ENCODE measurements at regions not wholly inside any gene's neighbourhood (a gene's known extent, or its start where the extent isn't known, plus 50 kb on each side); places are given as distances from the start of the nearest gene placed in this dataset.

- Histone ChIP-seq H3K4ac (ENCODE audit: low read depth, low read length) (peak overlapping the region; percentile 13; the same call in 1 of the 2 replicates), H3K79me1 (ENCODE audit: low read depth in 1 of 2, low read length in 2 of 2) (no peaks in the 10 kb centered on the region), H3K4me1 (ENCODE audit: control insufficient read depth, insufficient read depth, low read length) (peaks cover 14% of the 10 kb centered on the region), H4K91ac (ENCODE audit: insufficient read depth, low read depth, low read length) (no peak overlapping the region), H2BK5ac (ENCODE audit: low read depth, low read length, poor library complexity, severe bottlenecking) (peak overlapping the region; percentile 63), H4K5ac (ENCODE audit: low read depth, low read length) (peak overlapping the region; percentile 41; the same call in 1 of the 2 replicates), H3K4me2 (ENCODE audit: low read depth, low read length) (peak overlapping the region; percentile 22; the same call in 1 of the 2 replicates), H3K27me3 (ENCODE audit: control insufficient read depth, insufficient read depth, low read length) (no peaks in the 10 kb centered on the region), H2BK15ac (ENCODE audit: low read depth, low read length) (no peak overlapping the region), H2AK9ac (replicated peaks; ENCODE audit: low read depth, low read length, poor library complexity) (no peak overlapping the region), H3K36me3 (ENCODE audit: control insufficient read depth, insufficient read depth, low read length) (no peaks in the 10 kb centered on the region), H4K8ac (ENCODE audit: low read depth in 2 of 2, low read length in 2 of 2) (peak overlapping the region in 1 of 2 experiments; percentile 33; a peak in 1 of 4 replicates), H2AFZ (replicated peaks; ENCODE audit: low read length, poor library complexity) (no peak overlapping the region), H3K9me1 (ENCODE audit: insufficient read depth, low read length) (no peaks in the 10 kb centered on the region), H2BK120ac (ENCODE audit: low read depth, low read length) (peak overlapping the region; percentile 4; the same call in 1 of the 2 replicates), H3K56ac (ENCODE audit: extremely low read depth, insufficient read depth, low read length) (no peak overlapping the region), H3K14ac (replicated peaks; ENCODE audit: low read depth, low read length) (no peak overlapping the region), H4K20me1 (ENCODE audit: insufficient read depth, low read length) (no peaks in the 10 kb centered on the region), H2AK5ac (ENCODE audit: low read depth, low read length) (no peak overlapping the region), H3K23ac (ENCODE audit: low read depth, low read length) (no peak overlapping the region), H3K18ac (ENCODE audit: low read depth, low read length) (peak overlapping the region; percentile 62; the same call in 1 of the 2 replicates), H3K9me3 (ENCODE audit: control insufficient read depth, insufficient read depth, low read length) (no peaks in the 10 kb centered on the region), H3K27ac (ENCODE audit: insufficient read depth, low read length) (no peak overlapping the region; the same call in 1 of the 2 replicates), H3K4me3 (ENCODE audit: insufficient read depth, low read depth, low read length) (no peak overlapping the region), H2BK20ac (ENCODE audit: low read depth, low read length) (peak overlapping the region; percentile 6; the same call in 1 of the 2 replicates), H3K9ac (ENCODE audit: low read depth, low read length) (no peak overlapping the region)
- ChIA-PET POLR2A (ENCODE audit: unreplicated experiment) (no interaction called here), CTCF (interaction anchor here (1.3 kb wide), 1 partner anchor 35 kb away, joined by 3 read pairs; no protein-coding TSS in a partner anchor)
- intact Hi-C loops (cut with micrococcal nuclease) (no loop called here), in situ Hi-C loops (cut with MboI; ENCODE audit: low sequenced_read_pairs) (no loop called here), dilution Hi-C loops (cut with HindIII; ENCODE audit: low sequenced_read_pairs, unreplicated experiment) (no loop called here)
- ATAC-seq (ENCODE audit: low read depth), result peak; percentile 64
- WGBS, 2 experiments (ENCODE audit: extremely low coverage in 2 of 2, insufficient read length in 1 of 2), result no CpG with 5 or more reads among the region's 5 CpGs
- BruUV-seq (replicated peaks), result no TSS peak
- peak; percentile 73 for DNase-seq
- TF ChIP-seq RFX5 (IDR thresholded peaks at IDR 0.05; ENCODE audit: low read depth, low read length), result no peak
- TF ChIP-seq CEBPB (IDR thresholded peaks at IDR 0.05; ENCODE audit: low read depth, low read length), result 0 out of 2 replicates have a peak, but pooled peaks have one; percentile 5
- no peak for TF ChIP-seq FOS (IDR thresholded peaks at IDR 0.05; ENCODE audit: low read depth, low read length)
Measured at GRCh38 chr3:30232142-30232541, 374.3 kb upstream of the TGFBR2 start.

All from IMR-90 (cell line).